ENCODE measurements at regions not wholly inside any gene's neighbourhood (a gene's known extent, or its start where the extent isn't known, plus 50 kb on each side); places are given as distances from the start of the nearest gene placed in this dataset.

DNA sequence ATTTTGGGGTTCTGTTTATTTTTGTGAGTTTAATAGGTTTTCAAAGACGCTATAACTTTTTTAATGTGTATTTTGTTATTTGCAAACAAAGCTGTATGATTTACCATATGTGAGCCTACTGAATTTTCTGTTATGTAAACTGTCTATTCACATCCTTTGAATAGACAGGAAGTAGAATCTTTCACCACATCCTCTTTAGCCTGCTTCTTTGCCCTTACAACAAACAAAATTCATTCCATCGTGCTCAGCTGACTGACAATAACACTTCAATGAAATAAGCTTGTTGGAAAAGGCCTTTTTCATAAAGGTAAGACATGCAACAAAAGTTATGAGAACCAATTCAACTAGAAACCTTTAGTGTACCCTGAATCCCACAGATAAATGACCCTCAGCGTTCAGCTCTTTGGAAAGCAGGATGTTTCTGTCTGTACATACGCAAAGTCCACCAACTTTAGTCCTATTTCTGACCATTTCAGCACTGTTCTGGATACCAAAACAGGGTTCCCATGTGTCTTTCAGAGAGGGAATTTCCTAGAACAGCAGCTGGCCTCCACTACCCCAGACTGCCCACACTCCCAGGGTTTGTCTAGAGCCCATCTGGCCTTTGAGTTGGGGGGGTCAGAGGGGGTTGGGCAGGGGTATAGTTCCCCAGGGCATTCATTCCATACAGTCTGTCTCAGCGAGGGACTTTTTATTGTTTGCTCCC, 71.3 kb downstream of the DUSP6 start:
- TF ChIP-seq, protein P1, sequence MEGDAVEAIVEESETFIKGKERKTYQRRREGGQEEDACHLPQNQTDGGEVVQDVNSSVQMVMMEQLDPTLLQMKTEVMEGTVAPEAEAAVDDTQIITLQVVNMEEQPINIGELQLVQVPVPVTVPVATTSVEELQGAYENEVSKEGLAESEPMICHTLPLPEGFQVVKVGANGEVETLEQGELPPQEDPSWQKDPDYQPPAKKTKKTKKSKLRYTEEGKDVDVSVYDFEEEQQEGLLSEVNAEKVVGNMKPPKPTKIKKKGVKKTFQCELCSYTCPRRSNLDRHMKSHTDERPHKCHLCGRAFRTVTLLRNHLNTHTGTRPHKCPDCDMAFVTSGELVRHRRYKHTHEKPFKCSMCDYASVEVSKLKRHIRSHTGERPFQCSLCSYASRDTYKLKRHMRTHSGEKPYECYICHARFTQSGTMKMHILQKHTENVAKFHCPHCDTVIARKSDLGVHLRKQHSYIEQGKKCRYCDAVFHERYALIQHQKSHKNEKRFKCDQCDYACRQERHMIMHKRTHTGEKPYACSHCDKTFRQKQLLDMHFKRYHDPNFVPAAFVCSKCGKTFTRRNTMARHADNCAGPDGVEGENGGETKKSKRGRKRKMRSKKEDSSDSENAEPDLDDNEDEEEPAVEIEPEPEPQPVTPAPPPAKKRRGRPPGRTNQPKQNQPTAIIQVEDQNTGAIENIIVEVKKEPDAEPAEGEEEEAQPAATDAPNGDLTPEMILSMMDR (IDR thresholded peaks at IDR 0.05): no peak
- TF ChIP-seq RFX5 (IDR thresholded peaks at IDR 0.05) (no peak), BHLHE40 (IDR thresholded peaks at IDR 0.05; ENCODE audit: low read depth, low read length) (no peak), PHF8 (IDR thresholded peaks at IDR 0.05; ENCODE audit: borderline replicate concordance, low read depth) (no peak), MAFK (IDR thresholded peaks at IDR 0.05; ENCODE audit: partially characterized antibody) (no peak), SMC3 (IDR thresholded peaks at IDR 0.05) (no peak)
- TF ChIP-seq, protein P2, sequence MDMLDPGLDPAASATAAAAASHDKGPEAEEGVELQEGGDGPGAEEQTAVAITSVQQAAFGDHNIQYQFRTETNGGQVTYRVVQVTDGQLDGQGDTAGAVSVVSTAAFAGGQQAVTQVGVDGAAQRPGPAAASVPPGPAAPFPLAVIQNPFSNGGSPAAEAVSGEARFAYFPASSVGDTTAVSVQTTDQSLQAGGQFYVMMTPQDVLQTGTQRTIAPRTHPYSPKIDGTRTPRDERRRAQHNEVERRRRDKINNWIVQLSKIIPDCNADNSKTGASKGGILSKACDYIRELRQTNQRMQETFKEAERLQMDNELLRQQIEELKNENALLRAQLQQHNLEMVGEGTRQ (IDR thresholded peaks at IDR 0.05): no peak
